Chondrocyte (in vitro differentiated cells): ENCODE measurements at regions not wholly inside any gene's neighbourhood (a gene's known extent, or its start where the extent isn't known, plus 50 kb on each side); places are given as distances from the start of the nearest gene placed in this dataset.

ENCODE experiments used
- DNase-seq: peaks from one replicate; pipeline ENCODE4 v3.0.0; 2021; ENCODE audit warnings: mixed read lengths, low spot score
- H3K27ac Mint-ChIP-seq: one replicate; pipeline ENCODE4 v1.8.0; 2021; ENCODE audit warnings: mild to moderate bottlenecking, moderate library complexity, mixed read lengths; ENCODE audit not compliant: unreplicated experiment
- H3K27me3 Mint-ChIP-seq: 2 replicates; pipeline ENCODE4 v1.8.0; 2021; ENCODE audit warnings: low read depth, mixed read lengths
- H3K36me3 Mint-ChIP-seq: 2 replicates; pipeline ENCODE4 v1.8.0; 2021; ENCODE audit warnings: low read depth, mixed read lengths
- H3K4me1 Mint-ChIP-seq: 2 replicates; pipeline ENCODE4 v1.8.0; 2021; ENCODE audit warnings: low read depth, mild to moderate bottlenecking, mixed read lengths
- H3K4me3 Mint-ChIP-seq: one replicate; pipeline ENCODE4 v1.8.0; 2021; ENCODE audit warnings: mild to moderate bottlenecking, moderate library complexity, mixed read lengths; ENCODE audit not compliant: unreplicated experiment
- H3K9me3 Mint-ChIP-seq: 2 replicates; pipeline ENCODE4 v1.8.0; 2021; ENCODE audit warnings: low read depth, mixed read lengths
- TF ChIP-seq, protein P1 (sequence below): fragments of 200-600 bp; sonication (generic); IDR thresholded peaks from 2 replicates; pipeline ENCODE4 v1.5.0; 2021; ENCODE audit warnings: antibody characterized with exemption, mild to moderate bottlenecking, moderate library complexity

DNA sequence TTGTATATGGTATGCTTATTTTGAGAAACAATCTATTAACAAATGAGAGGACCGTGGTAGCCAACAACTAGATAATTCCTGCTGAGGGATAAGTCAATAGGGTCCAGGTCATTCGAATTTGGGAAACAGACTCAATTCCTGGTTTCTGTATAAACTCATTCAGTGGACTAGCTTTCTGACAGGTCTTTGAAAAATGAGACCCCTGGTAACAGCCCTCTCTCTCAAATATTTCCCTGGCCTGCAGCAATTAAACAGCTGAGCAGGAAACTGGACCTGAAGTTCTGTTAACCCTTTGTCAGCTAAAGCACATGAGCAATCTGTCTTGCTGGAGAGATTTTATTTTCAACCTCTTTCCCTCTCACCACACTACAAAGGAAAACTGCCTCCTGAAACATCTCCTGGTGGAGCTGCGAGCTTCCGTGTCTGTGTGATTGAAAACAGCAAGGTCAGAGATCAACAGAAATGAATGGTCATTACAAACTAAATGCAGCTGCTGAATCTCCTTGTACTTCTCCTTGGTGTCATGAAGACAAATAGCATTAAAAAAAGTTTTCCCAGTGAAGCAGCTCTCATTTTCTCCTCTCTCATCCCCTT lies 70.3 kb upstream of the CCDC85A start:
- H3K27ac Mint-ChIP-seq, result no peak overlapping the region
- no peaks in the 10 kb centered on the region for H3K36me3 Mint-ChIP-seq
- TF ChIP-seq, protein P1, sequence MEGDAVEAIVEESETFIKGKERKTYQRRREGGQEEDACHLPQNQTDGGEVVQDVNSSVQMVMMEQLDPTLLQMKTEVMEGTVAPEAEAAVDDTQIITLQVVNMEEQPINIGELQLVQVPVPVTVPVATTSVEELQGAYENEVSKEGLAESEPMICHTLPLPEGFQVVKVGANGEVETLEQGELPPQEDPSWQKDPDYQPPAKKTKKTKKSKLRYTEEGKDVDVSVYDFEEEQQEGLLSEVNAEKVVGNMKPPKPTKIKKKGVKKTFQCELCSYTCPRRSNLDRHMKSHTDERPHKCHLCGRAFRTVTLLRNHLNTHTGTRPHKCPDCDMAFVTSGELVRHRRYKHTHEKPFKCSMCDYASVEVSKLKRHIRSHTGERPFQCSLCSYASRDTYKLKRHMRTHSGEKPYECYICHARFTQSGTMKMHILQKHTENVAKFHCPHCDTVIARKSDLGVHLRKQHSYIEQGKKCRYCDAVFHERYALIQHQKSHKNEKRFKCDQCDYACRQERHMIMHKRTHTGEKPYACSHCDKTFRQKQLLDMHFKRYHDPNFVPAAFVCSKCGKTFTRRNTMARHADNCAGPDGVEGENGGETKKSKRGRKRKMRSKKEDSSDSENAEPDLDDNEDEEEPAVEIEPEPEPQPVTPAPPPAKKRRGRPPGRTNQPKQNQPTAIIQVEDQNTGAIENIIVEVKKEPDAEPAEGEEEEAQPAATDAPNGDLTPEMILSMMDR, result no peak
- no peak overlapping the region for H3K4me3 Mint-ChIP-seq
- peaks cover 4% of the 10 kb centered on the region for H3K27me3 Mint-ChIP-seq
- H3K4me1 Mint-ChIP-seq, result no peaks in the 10 kb centered on the region
- no peak for DNase-seq
- H3K9me3 Mint-ChIP-seq, result no peaks in the 10 kb centered on the region

DNA sequence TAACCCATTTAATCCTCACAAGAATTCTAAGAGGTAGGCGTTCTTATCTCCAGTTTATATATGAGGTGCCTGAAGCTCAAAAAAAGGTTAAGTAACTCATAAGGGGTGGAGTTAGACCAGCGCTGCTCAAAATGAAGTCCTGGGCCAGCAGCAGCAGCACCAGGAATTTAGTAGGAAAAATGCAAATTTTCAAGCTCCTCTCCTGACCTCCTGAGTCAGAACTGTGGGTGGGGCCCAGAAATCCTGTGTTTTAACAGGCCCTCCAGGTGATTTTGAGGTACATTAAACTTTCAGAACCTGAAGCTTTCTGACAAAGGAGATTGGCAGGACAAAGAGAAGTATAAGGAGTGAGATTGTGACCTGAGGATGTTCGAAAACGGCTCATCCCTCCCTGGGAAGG lies 66.0 kb upstream of the CCDC85A start:
- Mint-ChIP-seq H3K36me3 (no peaks in the 10 kb centered on the region), H3K9me3 (no peaks in the 10 kb centered on the region), H3K4me1 (no peaks in the 10 kb centered on the region), H3K27ac (no peak overlapping the region), H3K4me3 (no peak overlapping the region), H3K27me3 (peaks cover 4% of the 10 kb centered on the region)
- TF ChIP-seq, protein P1, result no peak
- DNase-seq, result no peak

DNA sequence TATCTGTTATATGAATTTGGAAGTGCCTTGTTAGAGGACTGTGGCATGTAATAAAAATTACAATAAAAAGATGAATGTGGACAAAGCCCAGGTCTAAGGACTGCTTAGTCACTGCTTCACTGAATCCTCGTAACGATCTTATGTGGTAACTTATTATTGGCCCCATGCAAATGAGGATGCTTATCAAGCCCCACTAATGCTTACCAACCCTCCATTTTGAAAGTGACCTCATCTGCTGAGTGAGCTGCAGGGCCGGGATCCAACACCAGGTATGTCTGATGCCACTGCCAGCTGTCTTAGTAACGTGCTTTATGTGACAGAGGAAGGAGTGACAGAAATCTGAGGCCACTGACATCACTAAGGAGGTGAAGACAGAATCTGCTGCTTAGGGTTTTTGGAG lies 65.3 kb upstream of the CCDC85A start:
- TF ChIP-seq, protein P1, result no peak
- DNase-seq, result no peak
- H3K4me1 Mint-ChIP-seq, result no peaks in the 10 kb centered on the region
- H3K27ac Mint-ChIP-seq, result no peak overlapping the region
- H3K36me3 Mint-ChIP-seq, result no peaks in the 10 kb centered on the region
- H3K9me3 Mint-ChIP-seq, result no peaks in the 10 kb centered on the region
- H3K4me3 Mint-ChIP-seq, result no peak overlapping the region
- H3K27me3 Mint-ChIP-seq, result peaks cover 7% of the 10 kb centered on the region

DNA sequence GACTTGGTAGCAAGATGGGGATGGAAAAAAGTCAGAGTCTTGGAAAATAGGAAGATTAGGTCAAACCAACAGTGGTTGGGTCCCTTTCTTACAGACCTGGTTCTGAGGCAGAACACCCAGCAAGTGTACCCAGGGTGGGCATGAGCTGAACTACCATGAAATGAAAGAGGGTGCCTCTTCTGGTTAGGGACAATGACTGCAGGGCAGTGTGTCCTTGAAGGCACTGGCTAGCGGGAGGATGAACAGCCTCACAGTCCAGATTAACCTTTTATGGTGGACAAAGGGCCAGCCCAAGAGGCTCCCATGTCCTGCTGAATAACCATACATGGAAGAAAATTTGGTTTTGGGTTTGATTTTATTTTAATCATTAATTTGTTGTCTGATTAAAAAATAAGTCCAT lies 61.8 kb upstream of the CCDC85A start:
- no peaks in the 10 kb centered on the region for H3K9me3 Mint-ChIP-seq
- no peaks in the 10 kb centered on the region for H3K4me1 Mint-ChIP-seq
- H3K27me3 Mint-ChIP-seq, result peaks cover 14% of the 10 kb centered on the region
- no peak for DNase-seq
- TF ChIP-seq, protein P1, result no peak
- no peak overlapping the region for H3K4me3 Mint-ChIP-seq
- H3K27ac Mint-ChIP-seq, result no peak overlapping the region
- H3K36me3 Mint-ChIP-seq, result no peaks in the 10 kb centered on the region

DNA sequence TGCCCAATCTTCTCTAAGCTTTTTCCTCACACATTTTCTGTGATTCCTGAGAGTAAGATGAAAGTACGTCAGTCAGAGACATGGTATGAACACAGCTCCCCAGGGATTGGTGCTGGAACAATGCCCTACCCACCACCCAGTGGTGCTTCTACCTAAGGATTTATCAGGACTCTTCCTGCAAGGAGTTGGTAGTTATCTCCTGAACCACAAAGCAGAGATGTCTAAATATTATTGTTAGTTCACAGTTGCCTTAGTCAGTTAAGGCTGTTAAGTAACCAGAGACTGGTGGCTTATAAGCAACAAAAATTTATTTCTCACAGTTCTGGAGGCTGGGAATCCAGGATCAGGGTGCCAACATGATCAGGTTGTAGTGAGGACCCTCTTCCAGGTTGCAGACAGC lies 60.3 kb upstream of the CCDC85A start:
- no peaks in the 10 kb centered on the region for H3K36me3 Mint-ChIP-seq
- H3K4me1 Mint-ChIP-seq, result no peaks in the 10 kb centered on the region
- TF ChIP-seq, protein P1, result no peak
- H3K9me3 Mint-ChIP-seq, result no peaks in the 10 kb centered on the region
- DNase-seq, result no peak
- H3K27ac Mint-ChIP-seq, result no peak overlapping the region
- no peak overlapping the region for H3K4me3 Mint-ChIP-seq
- peaks cover 12% of the 10 kb centered on the region for H3K27me3 Mint-ChIP-seq
